WERI-Rb-1 (cell line): ENCODE measurements at regions not wholly inside any gene's neighbourhood (a gene's known extent, or its start where the extent isn't known, plus 50 kb on each side); places are given as distances from the start of the nearest gene placed in this dataset.

Experiments used
- DNase-seq: peaks from one replicate; pipeline ENCODE4 v3.0.0-alpha.2; 2020
- H3K27ac ChIP-seq: fragments of 250-450 bp; sonication (Bioruptor Pico); 2 replicates; pipeline ENCODE4 v1.5.1; 2020; ENCODE audit warnings: mild to moderate bottlenecking, moderate library complexity
- H3K27me3 ChIP-seq: fragments of 250-450 bp; sonication (Bioruptor Pico); 2 replicates; pipeline ENCODE4 v1.5.1; 2021; ENCODE audit warnings: mild to moderate bottlenecking, low read depth, moderate library complexity; ENCODE audit not compliant: insufficient read depth, severe bottlenecking
- H3K36me3 ChIP-seq: fragments of 250-450 bp; sonication (Bioruptor Pico); 2 replicates; pipeline ENCODE4 v1.5.1; 2020; ENCODE audit warnings: mild to moderate bottlenecking, moderate library complexity
- H3K4me3 ChIP-seq: 2 replicates; pipeline ENCODE4 v1.5.1; 2011; ENCODE audit warnings: low read depth, mild to moderate bottlenecking, control low read depth, low read length
- H3K9me3 ChIP-seq: fragments of 250-450 bp; sonication (Bioruptor Pico); 2 replicates; pipeline ENCODE4 v1.5.1; 2021; ENCODE audit warnings: mild to moderate bottlenecking, moderate library complexity; ENCODE audit not compliant: severe bottlenecking
- TF ChIP-seq, protein P1 (sequence below): IDR thresholded peaks from 2 replicates; pipeline ENCODE4 v1.5.1; 2011; ENCODE audit warnings: low read depth, mild to moderate bottlenecking, control low read depth, inconsistent platforms, low read length

DNA sequence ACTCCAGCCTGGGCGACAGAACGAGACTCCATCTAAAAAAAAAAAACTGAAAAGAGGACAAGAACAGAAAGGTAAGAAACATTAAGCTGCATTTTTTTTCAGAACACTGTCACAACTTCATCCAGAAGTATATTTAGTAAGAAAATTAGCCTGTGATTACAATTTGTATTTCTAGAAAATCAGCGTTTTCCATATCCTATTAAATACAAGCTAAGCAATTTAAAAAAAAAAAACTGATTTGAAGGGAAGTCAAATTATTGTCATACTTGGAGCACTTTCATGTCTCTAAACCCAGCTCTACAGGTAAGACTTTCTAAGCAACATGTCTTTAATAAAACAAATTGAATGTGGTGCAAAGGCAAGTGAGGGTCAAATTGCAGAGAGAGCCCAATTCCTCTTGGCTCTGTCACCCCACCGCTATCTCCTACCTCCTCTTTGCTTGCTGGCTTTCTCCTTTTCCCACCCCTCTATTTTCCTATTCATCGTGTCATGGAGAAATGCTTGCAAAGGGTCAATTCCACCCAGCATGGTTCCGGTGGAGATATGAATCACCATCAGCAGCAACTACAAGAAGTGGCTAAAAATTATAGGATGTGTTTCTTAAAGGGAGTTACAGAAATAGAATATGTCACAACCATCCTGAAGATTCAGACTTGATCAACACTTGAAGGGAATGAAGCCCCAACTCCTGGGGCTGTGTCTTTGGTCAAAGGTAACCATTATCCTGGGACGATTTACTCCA lies 68.4 kb upstream of the BCL11A start:
- TF ChIP-seq, protein P1, sequence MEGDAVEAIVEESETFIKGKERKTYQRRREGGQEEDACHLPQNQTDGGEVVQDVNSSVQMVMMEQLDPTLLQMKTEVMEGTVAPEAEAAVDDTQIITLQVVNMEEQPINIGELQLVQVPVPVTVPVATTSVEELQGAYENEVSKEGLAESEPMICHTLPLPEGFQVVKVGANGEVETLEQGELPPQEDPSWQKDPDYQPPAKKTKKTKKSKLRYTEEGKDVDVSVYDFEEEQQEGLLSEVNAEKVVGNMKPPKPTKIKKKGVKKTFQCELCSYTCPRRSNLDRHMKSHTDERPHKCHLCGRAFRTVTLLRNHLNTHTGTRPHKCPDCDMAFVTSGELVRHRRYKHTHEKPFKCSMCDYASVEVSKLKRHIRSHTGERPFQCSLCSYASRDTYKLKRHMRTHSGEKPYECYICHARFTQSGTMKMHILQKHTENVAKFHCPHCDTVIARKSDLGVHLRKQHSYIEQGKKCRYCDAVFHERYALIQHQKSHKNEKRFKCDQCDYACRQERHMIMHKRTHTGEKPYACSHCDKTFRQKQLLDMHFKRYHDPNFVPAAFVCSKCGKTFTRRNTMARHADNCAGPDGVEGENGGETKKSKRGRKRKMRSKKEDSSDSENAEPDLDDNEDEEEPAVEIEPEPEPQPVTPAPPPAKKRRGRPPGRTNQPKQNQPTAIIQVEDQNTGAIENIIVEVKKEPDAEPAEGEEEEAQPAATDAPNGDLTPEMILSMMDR: no peak
- Histone ChIP-seq H3K36me3 (no peaks in the 10 kb centered on the region), H3K27ac (no peak overlapping the region), H3K4me3 (no peak overlapping the region), H3K9me3 (no peaks in the 10 kb centered on the region), H3K27me3 (no peaks in the 10 kb centered on the region)
- no peak for DNase-seq

DNA sequence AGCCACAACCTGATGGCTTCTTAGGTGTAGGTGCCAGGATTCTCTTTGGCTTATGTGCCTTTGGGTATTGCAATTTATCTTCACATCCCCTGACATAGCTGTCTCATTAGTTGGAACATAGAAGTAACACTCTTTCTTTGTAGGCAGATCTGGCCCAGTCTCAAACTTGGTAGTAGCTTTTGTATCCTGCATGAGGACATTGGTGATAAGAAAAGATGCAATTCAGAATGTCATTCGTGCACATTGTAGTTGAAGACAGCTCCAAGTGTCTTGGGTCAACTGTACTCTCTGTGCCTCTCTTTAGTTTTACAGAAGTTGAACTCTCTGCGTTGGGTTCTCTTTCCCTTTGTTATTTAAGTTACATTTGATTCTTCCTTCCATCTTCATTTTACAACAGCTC lies 69.6 kb upstream of the BCL11A start:
- TF ChIP-seq, protein P1: no peak
- no peaks in the 10 kb centered on the region for H3K27me3 ChIP-seq
- DNase-seq: no peak

DNA sequence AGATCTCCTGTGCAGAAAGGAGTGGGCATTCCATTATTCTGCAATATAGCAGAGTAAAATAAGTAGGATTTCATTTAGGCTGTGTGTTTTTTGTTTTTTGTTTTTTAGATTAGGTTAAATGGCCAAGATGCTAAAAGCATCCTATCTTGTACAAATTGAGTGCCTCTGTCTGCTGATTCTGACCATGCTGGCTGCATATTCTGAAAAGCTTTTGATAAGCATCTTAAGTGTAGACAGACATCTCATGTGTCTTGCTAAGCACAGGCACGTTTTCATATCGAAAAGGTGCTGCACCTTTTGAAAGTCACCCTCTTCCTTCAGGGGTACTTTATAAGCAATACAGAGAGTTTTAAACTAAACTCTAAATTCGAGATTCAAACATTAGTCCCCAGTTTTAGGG lies 74.0 kb upstream of the BCL11A start:
- no peaks in the 10 kb centered on the region for H3K27me3 ChIP-seq
- TF ChIP-seq, protein P1: no peak

More for the DNA sequence above, 69.6 kb upstream of the BCL11A start:
- no peaks in the 10 kb centered on the region for H3K9me3 ChIP-seq
- no peak overlapping the region for H3K4me3 ChIP-seq
- no peaks in the 10 kb centered on the region for H3K36me3 ChIP-seq
- no peak overlapping the region for H3K27ac ChIP-seq

DNA sequence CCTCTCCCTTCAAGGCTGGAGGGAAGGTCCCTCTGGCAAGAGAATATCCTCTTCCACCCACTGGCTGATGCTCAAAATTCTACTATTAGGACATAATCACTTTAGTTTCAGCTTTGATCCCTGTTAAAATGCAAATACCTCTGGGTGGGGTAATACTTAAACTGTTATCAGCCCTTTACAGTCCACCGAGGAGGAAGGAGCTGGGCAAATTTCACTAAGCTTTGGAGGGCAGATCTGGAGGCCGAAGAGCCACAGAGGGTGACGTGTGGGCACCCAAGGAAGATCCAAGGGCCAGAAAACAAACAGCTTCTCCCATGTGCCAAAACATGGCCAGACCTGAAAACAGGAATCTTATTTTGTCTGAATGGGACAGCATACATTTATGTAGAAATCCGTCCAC lies 74.6 kb upstream of the BCL11A start:
- Histone ChIP-seq H3K27ac (no peak overlapping the region), H3K4me3 (no peak overlapping the region), H3K36me3 (no peaks in the 10 kb centered on the region), H3K9me3 (no peaks in the 10 kb centered on the region), H3K27me3 (no peaks in the 10 kb centered on the region)
- TF ChIP-seq, protein P1: no peak
- no peak for DNase-seq

More for the DNA sequence above, 74.0 kb upstream of the BCL11A start:
- no peaks in the 10 kb centered on the region for H3K9me3 ChIP-seq
- no peaks in the 10 kb centered on the region for H3K36me3 ChIP-seq
- no peak overlapping the region for H3K4me3 ChIP-seq
- DNase-seq: no peak
- H3K27ac ChIP-seq: no peak overlapping the region

DNA sequence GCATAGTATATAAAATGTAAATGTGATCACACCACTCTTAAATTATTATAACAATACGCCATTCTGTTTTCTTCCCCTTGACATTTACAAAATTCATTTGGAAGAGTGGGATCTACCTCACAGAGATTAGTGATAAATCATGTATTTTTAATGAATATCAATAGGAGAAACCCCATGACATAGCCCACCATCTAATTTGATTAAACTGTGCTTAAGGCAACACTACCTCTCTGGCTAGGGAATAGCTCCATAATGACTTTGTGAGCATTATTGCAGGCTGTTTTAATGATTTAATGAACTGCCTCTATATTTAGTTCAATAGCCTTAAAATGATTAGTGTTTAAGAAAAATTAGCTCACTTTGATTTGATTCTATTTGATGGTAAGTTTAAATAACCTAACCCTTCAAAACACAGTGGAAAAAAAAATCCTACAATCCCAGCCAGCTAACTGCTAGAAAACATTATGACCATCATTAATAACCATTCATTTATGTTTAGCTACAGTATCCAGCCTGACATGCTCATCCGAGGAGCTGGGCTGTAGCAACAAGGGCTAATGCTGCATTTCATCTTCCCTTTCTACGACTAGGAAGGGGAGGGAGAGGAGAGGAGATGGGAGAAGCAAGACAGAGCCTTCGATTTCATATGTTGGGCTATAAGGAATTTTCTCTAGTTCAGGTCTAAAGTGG lies 75.3 kb upstream of the BCL11A start:
- H3K27ac ChIP-seq: no peak overlapping the region
- TF ChIP-seq, protein P1: no peak
- H3K36me3 ChIP-seq: no peaks in the 10 kb centered on the region
- H3K4me3 ChIP-seq: no peak overlapping the region
- no peak for DNase-seq
- H3K27me3 ChIP-seq: no peaks in the 10 kb centered on the region
- H3K9me3 ChIP-seq: no peaks in the 10 kb centered on the region
